ENCODE measurements at regions not wholly inside any gene's neighbourhood (a gene's known extent, or its start where the extent isn't known, plus 50 kb on each side); places are given as distances from the start of the nearest gene placed in this dataset.

DNA sequence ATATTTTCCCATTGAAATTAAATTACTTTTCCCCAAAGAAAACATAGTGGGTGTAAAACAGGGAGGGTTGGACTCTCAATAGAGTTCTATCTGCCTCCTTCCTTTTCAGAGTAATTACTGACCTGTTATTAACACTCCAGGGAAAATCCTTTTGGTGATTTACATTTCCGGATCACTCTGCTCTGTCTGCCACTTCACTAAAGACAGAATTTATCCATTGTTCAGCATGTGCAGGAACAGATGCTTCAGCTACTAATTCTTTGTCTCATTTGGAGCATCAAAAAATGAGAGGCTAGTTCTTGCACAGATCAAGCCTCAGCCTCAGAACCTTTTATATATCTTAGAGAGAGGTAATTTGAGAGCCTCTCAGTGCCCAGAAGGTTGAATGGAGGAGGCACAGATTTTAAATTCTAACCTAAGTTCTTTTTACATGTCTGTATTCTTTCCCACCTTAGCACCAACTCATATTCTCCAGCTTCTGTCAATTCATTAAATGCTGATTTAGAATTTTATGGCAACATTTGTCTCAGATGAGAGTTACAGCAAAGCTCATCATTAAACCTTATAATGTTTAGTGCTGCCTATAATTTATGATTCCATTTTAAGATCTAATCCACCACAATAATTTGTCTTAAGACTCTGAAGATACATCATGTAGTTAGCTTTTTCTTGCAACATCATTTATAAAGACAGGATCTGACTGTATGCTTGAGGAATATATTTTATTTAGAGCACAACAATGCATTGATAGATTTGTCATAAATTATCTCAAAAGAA, 1494.4 kb downstream of the STIM2 start:
- no peak for DNase-seq

- no peak for DNase-seq
These were observed 1497.3 kb downstream of the STIM2 start for GRCh38 chr4:28357990-28358389.

- no peak for DNase-seq
These were observed 1498.0 kb downstream of the STIM2 start for GRCh38 chr4:28358606-28359005.

- DNase-seq = no peak
These were observed 1500.0 kb downstream of the STIM2 start for GRCh38 chr4:28360681-28361080.

- DNase-seq = no peak
These were observed 1501.5 kb downstream of the STIM2 start for GRCh38 chr4:28362169-28362568.

DNA sequence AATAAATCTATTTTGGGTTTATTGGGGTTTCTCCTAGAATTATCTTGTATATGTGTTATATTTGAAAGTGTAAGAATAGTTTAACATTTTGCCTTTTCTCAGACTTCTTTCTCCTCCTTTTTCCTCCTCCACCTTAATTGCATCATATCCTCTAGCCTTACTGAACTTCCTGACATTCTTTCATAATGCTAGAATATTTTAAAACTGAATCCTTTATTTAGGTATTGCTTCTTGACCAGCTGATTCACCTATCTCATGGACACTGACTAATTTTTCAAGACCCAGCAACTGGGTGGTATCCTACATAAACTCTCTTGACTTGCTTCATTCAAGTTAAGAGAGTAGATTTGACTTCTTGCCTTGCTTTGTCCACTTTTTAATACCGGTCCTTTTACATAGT, 1508.9 kb downstream of the STIM2 start:
- no peak for DNase-seq

GRCh38 chr4:28373191-28373590, 1512.5 kb downstream of the STIM2 start:
- DNase-seq = no peak

- DNase-seq = no peak
These were observed 1513.0 kb downstream of the STIM2 start for GRCh38 chr4:28373601-28374000.

- DNase-seq = no peak
These were observed 1517.6 kb downstream of the STIM2 start for GRCh38 chr4:28378109-28378830.

DNA sequence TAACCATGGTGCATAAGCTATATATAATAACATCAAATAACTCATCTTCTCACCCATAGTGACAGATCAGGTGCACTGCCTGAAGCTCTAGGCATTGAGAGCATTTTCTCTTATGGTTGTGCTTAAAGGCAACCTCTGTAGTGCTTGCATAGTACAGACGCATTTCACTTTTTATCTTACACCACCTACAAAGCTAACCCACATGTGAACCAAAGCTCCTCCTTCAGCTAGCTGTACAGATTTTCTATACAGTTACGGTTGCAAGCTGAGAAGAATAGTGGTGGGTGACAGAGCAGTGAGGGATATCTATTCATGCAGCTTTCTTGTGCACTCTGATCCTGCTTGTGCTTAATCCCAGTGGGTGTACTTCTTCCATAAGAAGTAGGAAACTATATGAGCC, 1525.2 kb downstream of the STIM2 start:
- DNase-seq = no peak

DNA sequence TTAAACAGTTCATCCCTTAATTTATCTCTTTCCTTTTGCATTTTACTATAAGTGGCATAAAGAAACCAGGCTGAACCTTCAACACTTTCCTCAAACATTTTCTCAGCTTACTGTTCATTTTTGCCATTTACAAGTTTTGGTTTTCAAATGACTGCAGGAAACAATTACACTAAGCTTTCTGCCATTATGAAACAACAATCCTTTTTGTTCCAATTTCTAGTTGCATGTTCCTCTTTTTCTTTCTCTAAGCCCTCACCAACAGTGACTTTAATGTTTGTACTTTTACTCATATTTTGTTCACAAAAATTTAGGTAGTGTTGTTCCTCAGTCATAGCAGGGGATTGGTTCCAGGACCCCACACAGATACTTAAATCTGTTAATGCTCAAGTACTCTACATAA, 1526.1 kb downstream of the STIM2 start:
- no peak for DNase-seq

- DNase-seq = no peak
These were observed 1527.8 kb downstream of the STIM2 start for GRCh38 chr4:28388471-28388870.

- no peak for DNase-seq
These were observed 1531.2 kb downstream of the STIM2 start for GRCh38 chr4:28391877-28392276.

DNA sequence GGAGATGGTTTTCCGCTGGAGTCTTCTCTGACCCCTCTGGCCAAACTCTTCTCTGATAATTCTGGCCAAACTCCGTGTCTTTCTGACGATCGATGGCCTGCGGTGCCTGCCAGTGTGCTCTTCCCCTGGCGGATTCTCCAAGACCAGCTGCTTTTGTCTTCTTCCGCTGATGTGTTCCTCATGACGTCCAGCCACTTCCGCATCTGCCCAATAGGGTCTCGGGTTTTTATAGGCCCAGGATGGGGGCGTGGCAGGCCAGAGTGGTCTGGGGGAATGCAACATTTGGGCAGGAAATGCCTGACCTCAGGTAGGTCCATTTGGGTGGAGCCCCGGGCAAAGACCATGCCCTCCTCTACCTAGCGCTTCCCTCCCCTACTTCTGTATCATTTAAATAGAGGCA, 1542.1 kb downstream of the STIM2 start:
- DNase-seq = no peak

- no peak for DNase-seq
These were observed 1560.6 kb downstream of the STIM2 start for GRCh38 chr4:28421221-28421620.

GRCh38 chr4:28426251-28426650, 1565.6 kb downstream of the STIM2 start:
- no peak for DNase-seq

GRCh38 chr4:28427306-28428085, 1566.9 kb downstream of the STIM2 start:
- DNase-seq = no peak

GRCh38 chr4:28432348-28433025, 1571.8 kb downstream of the STIM2 start:
- no peak for DNase-seq

- DNase-seq = no peak
These were observed 1574.7 kb downstream of the STIM2 start for GRCh38 chr4:28435314-28435713.

GRCh38 chr4:28436191-28437080, 1575.8 kb downstream of the STIM2 start:
- no peak for DNase-seq

- no peak for DNase-seq
These were observed 1582.7 kb downstream of the STIM2 start for GRCh38 chr4:28443371-28443770.

- no peak for DNase-seq
These were observed 1583.3 kb downstream of the STIM2 start for GRCh38 chr4:28443801-28444412.
